GM19467 (cell line): ENCODE measurements at regions not wholly inside any gene's neighbourhood (a gene's known extent, or its start where the extent isn't known, plus 50 kb on each side); places are given as distances from the start of the nearest gene placed in this dataset.
"Not testable (repeated sequence)": the region's sequence is repeated elsewhere in the genome, so short reads cannot be mapped to it uniquely, and the experiment has no call there.

ENCODE experiments used
- ATAC-seq: cut with Tn5 transposase; IDR thresholded peaks from one replicate; pipeline ENCODE4 v1.9.1; 2021; ENCODE audit warnings: mild to moderate bottlenecking, moderate library complexity; ENCODE audit not compliant: unreplicated experiment

DNA sequence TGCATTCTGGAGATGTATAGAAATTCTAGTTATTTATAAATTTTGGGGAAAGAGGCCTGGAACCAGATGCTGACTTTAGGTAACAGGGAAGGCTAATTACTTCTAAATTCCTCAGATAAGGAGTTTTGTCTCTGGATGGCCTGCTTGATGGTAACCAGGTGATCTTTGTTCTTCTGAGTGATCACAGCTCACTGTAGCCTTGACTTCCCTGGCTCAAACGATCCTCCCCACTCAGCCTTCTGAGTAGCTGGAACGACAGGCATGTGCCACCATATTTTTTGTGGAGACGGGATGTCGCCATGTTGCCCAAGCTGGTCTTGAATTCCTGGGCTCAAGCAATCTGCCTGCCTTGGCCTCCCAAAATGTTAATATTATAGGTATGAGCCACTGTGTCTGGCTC lies 54.4 kb upstream of the MSH6 start:
- ATAC-seq: no peak

DNA sequence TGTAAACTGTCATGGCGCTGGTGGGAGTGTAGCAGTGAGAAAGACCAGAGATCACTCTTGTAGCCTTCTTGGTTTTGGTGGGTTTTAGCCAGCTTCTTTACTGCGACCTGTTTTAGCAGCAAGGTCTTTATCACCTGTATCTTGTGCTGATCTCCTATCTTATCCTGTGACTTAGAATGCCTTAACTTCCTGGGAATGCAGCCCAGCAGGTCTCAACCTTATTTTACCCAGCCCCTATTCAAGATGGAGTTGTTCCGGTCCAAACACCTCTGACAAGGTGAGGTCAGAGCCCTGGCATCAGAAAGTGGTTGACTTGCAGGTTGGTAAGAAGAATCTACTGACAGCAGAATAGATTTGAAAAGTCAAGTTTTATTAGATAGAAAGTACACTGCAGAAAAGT lies 55.0 kb upstream of the MSH6 start:
- ATAC-seq: no peak

DNA sequence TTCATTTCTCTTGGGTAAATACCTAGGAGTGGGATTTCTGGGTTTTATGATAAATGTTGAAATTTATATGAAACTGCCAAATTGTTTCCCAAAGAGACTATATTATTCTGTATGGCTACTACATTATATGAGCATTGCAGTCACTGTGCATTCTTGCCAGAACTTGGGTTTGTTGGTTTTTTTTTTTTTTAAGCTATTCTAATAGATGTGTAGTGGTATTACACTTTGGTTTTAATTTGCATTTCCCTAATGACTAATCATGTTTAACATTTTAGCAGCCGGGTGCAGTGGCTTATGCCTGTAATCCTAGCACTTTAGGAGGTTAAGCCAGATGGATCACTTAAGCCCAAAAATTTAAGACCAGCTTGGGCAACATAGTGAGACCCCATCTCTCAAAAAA lies 56.0 kb upstream of the MSH6 start:
- ATAC-seq: not testable (repeated sequence)

DNA sequence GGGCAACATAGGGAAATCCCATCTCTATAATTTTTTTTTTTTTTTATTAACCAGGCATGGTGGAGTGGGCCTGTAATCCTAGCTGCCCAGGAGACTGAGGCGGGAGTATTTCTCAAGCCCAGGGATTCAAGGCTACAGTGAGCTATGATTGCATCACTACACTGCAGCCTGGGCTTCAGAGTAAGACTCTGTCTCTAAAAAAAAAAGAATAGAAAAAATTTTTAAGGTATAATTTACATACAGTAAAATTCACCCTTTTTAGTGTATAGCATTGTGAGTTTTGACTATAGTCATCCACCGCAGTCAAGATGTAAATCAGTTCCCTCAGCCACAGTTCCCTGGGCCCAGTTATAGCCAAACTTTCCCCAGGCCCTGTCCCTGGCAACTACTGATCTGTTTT lies 57.1 kb upstream of the MSH6 start:
- ATAC-seq: no peak

DNA sequence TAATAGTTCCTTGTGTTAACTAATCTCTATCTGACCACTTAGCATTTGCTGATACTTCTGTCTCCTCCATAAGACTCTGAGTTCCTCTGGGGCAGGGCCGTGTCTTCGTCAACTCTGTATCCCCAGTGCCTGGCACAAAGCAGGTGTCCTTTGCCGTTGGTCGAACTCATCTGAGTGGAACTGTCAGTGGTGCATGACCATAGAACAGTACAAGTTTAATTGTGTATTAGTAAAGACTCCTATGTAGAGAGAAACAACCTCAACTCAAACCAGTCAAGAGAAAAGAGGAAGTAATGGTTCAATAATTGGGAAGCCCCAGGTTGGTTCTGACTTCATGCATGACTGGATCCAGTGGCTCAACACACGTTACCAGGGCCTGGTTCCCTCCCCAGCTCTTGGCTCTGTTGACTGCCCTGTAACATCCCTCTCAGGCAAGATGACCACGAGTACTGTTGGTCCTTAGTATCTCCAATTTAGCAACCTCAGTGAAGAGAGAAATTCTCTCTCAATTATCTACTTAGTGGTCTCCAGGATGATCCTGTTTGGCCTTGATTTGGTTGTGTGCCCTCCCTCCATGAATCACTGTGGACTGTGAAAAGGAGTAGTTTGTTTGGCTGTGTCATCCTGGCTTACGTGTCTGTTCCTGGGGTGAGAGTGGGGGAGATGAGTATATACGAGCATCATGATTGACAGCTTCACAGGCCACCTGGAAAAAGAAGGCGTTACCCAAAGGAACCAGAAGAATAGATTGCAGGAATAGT lies 58.5 kb upstream of the MSH6 start:
- ATAC-seq: peak; percentile 85

DNA sequence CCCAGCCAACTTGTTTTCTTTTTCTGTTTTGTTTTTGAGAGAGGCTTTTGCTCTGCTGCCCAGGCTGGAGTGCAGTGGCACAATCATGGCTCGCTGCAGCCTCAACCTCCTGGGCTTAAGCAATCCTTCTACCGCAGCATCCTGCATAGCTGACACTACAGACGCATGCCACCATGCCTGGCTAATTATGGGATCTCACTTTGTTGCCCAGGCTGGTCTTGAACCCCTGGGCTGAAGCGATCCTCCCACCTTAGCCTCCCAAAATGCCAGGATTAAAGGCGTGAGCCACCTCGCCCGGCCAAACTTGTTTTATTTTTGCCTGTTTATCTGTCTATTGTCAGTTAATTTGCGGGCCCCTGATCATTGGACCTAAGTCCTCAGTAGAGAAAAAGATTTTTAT lies 61.6 kb upstream of the MSH6 start:
- ATAC-seq: no peak

DNA sequence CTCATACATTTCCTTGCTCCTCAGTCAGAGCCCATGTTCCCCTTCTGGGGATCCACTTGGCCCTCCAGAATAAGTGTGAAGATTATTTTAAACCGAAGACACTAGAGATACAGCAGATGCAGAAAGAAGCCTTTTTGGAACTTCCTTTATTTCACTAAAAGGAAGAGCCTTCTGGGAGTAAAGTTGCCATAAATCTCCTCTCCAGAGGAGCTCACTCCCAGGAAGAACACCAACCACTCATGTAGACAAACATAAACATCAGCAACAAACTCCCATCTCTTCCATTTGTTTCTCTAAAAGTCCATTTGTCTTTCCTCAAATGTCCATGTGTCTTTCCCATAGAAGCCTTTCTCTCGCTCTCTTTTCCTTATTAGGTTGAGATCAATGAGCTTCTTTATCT lies 62.4 kb upstream of the MSH6 start:
- no peak for ATAC-seq

DNA sequence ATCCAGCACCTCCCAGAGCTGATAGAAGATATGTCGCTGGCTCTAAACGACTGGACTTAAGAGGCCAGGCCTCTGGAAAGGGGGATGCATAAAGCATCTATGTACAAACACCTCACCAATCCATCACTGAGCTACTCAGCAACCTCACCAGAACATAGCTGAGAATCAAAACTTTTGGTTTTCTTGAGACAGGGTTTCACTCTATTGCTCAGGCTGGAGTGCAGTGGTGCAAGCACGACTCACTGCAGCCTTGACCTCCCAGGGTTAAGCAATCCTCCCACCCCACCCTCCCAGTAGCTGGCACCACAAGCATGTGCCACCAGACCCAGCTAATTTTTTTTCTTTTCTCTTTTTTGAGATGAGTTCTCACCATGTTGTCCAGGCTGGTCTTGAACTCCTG lies 62.9 kb upstream of the MSH6 start:
- no peak for ATAC-seq

DNA sequence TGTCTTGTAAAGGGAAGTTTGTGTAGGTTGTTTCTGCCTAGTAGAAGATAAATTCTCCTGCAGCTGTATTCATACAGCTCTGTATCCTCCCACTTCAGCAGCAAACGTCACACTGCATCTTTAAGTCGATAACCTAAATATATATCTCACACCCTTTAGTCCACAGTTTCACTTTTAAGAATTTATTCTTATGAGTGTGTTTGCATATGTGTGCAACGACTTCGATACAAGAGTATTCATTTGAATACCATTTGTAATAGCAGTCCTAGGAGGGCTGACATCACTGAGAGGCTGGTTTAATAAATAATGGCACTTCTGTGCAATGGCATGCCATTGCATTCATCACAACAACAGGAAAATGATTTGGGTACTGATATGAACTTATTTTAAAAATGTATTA lies 63.8 kb upstream of the MSH6 start:
- peak; percentile 68 for ATAC-seq

DNA sequence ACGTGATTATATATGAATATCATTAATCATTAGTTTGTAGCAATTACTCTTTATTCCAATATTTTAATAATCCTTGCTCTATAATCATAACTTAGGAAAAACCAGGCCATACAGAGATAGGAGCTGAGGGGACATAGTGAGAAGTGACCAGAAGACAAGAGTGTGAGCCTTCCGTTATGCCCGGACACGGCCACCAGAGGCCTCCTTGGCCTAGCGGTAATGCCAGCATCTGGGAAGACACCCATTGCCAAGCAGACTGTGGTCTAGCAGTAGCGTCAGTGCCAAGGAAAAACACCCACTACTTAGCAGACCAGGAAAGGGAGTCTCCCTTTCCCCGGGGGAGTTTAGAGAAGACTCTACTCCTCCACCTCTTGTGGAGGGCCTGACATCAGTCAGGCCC lies 66.6 kb upstream of the MSH6 start:
- not testable (repeated sequence) for ATAC-seq

DNA sequence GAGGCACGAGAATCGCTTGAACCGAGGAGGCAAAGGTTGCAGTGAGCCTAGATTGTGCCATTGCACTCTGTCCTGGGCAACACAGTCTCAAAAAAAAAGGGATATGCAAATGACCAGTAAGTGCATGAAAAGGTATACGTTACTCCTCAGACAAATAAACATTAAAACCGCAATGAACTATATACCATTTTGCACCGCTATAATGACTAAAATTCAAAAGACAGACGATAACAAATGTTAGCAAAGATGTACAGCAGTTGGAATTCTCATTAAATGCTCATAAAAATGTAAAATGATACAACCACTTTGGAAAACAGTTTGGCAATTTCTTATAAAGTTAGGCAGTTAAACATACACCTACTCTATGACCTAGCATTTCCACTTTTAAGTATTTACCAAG lies 67.4 kb upstream of the MSH6 start:
- ATAC-seq: no peak

DNA sequence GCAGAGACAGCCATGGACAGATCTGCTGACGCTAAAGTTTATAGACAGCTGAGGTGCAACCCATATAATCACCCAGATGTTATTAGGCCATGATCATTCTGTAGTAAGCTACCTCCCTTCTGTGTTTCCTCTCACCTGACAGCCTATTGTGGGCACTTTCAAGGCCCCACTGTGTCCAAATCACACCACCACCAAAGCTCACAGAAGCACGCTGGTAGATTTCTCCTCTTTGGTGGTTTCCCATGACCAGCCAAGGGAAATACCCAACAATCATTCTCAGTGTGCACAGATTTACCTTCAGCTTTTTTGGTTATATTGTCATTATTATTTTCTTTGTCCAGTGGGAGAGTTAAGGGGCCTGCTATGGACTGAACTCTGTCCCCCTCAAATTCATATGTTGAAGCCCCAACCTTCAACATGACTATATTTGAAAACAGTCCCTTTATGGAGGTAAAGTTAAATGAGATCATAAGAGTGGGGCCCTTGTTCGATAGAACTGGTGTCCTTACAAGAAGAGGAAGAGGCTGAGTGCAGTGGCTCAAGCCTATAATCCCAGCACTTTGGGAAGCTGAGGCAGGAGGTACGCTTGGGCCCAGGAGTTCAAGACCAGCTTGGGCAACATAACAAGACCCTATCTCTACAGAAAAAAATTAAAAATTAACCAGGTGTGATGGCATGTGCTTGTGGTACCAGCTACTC lies 74.0 kb upstream of the MSH6 start:
- no peak for ATAC-seq

DNA sequence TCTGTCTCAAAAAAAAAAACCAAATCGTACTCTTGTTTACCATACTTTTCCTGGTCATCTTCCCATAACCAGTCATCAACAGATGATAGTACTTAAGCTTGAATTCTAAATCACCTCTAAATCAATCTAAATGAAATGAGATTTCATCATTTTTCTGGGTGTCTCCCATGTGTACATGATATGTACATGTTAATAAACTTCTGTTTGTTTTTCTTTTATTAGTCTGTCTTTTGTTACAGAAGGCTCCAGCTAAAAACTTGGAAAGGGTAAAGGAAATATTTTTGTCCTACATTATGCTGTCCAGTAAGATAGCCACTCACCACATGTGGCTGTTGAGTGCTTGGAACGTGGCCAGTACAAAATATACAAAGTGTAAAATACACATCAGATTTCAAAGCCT lies 78.7 kb upstream of the MSH6 start:
- ATAC-seq: no peak

DNA sequence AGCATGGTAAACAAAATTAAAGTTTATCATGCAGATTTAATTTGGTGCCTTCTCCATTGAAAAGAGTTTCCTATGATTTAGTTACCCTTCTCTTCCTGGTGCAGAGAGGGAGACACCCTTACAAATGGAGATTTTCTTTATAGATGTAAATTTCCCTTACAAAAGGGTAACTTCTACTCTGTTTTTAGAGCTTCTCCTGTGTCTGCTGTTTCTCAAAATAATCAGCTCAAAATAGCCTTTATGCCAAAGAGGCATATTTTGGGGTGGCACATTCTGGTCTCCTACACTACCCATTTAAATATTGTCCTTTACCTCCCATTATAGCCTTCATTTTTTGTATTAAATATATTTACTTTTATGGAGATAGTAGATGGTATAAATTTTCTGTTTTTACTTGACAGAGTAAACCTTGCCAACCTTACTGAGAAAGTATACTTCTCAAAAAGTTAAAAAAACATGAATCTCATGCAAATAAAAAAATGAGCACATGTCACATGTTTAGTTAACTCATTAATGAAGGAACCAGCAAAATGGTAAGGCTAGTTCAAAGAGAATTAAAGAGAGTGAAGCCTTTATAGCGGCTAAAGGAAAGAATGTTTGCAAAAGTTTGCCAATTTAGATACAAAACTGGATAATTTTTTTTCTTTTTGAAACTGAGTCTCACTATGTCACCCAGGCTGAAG lies 83.3 kb upstream of the MSH6 start:
- ATAC-seq: no peak

DNA sequence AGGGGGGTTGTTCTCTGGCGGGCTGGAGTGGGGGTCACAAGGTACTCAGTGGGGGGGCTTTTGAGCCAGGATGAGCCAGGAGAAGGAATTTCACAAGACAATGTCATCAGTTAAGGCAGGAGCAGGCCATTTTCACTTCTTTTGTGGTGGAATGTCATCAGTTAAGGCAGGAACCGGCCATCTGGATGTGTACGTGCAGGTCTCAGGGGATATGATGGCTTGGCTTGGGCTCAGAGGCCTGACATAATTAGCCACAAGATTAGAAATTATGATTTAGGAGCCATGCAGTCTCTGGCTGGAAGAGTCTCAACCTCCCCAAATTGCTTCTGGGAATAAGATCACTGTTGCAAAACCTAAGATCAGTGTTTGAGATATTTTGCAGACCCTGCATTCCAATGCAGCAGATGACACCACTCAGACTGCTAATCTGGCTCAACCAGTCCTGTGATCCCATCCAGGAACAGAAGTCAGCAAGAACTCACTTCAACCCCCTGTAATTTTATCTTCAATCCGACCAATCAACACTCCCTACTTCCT lies 84.4 kb upstream of the MSH6 start:
- not testable (repeated sequence) for ATAC-seq

DNA sequence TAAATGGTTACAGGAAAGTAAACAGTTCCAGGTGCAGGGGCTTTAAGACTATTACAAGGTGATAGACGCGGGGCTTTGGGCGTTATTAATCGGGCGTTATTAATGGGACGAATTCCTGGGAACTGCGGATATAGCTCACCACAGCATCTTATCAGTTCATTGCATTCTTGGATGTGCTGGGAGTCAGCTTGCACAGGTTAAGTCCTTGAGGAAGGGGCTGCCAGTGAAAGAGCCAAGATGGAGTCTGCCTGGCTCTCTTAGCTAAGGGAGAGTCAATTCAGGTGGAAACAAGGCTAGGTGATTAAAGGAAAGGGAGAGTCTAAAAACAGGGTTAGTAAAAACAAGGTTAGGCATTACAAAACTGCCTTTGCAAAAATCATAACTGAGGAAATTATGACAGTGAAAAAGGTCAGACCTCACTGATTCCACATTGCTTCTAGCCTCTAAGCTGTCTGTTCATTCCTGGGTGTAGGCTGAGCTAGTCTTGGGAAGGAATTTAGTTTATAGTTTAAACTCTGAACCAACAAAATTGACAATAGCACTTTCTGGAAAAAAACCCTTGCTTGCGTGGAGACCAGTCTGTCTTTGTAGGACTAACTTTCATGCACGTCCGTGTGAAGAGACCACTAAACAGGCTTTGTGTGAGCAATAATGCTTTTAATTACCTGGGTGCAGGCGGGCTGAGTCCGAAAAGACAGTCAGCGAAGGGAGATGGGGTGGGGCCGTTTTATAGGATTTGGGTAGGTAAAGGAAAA lies 85.1 kb upstream of the MSH6 start:
- ATAC-seq: not testable (repeated sequence)

DNA sequence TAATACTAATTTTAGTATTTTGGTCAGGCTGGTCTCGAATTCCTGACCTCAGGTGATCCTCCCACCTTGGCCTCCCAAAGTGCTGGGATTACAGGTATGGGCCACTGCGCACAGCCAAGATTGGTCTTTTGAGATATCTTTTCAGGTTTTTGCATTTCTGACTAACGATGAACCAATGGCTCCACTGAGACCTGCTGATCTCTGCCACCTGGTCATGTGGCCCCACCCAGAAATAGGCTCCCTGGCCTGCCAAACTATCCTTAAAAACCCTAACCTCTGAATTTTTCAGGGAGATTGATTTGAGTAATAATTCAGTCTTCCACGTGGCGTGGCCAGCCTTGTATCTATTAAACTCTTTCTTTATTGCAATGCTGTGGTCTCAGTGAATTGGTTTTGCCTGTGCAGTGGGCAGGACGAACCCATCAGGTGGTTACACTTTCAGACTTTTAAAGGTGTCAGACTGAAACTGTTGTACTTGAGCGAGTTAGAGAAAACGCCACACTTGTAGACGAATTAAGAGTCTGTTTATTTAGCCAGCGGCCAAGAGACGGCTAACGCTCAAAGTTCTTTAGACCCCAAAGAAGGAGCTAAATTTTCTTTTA lies 85.8 kb upstream of the MSH6 start:
- peak; percentile 75 for ATAC-seq

DNA sequence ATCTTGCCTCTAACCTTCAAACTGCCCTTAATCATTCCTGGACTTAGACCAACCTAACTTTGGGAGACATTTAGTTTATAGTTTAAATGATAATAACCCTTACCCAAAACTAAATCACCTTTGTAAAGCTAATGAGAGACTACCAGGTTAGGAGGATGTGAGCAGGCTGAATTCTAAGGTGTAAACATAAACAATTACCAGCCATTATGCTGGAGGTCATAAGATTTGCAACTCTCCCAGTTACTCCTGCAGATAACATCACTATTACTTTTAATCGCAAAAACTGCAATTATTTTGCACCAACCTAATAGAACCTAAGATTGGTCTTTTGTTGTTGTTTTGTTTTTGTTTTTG lies 86.5 kb upstream of the MSH6 start:
- ATAC-seq: no peak

DNA sequence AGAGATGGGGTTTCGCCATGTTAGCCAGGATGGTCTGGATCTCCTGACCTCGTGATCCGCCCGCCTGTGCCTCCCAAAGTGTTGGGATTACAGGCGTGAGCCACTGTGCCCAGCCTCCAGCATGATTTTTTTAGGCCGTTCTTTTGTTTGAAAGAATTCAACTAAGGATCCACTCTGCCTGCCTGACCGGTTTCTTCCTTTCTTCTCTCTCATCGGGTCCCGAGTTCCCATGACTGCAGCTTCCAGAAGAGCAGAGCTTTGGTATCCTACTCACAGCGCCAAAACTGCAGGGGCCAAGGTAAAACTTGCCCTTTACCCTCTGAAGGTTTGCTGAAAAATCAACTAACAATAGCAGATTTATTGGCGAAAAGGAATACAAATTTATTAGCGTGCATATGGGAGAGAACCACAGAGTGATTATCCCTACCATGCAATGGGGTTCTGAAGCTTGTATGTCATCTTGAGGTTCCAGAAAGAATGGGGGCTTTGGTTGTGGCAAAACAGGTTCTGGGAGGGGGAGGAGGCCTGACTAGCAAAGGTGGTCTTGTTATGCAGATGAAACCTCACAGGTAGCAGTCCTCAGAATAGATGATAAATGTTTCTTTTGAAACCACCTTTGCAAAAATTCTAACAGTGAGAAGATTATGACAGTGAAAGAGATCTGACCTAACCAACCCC lies 87.0 kb upstream of the MSH6 start:
- no peak for ATAC-seq

DNA sequence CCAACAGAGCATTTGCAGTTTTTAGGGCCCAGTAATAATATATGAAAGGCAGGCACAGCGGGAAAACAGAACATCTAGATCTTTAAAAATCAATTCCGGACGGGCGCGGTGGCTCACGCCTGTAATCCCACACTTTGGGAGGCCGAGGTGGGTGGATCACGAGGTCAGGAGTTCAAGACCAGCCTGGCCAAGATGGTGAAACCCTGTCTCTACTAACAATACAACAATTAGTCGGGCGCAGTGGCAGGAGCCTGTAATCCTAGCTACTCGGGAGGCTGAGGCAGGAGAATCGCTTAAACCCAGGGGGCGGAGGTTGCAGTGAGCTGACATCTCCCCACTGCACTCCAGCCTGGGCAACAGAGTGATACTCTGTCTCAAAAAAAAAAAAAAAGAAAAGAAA lies 88.5 kb upstream of the MSH6 start:
- not testable (repeated sequence) for ATAC-seq
